ENCODE measurements at regions not wholly inside any gene's neighbourhood (a gene's known extent, or its start where the extent isn't known, plus 50 kb on each side); places are given as distances from the start of the nearest gene placed in this dataset.

DNA sequence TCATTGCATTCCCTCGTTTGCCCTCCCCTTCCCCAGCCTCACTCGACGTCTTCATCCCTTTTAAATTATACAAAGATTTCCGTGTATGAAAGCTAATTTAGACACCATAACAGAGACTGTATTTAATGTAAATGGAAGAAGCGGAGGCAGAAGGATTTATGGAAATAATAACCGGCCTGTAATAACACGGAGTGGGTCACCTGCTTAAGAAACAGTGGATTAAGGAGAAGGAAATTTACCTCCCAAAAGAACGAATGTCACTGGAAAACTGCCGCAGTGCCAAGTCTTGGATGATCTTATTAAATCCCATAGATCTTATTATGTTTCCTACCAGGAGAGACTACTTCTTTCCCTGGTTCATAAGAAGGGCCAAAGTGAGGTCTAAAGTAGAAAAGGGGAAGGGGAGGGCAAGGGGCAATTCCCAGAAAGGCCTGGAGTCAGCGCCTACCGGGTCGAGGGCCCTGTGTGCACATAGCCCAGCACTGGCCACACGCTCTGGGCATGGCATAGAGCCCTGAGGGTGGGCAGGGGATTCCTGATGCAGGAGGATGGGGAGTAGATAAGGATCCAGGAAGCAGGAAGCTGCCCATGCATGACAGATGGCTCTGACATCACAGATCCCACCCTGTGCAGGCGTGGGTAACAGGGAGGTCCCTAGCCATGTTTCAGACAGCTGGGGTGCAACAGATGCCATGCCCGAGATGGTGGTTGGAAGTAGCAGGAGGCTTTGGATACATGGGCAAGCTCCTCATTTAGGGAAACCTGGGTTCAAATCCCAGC, 56.2 kb upstream of the RPL38 start:
- TF ChIP-seq, protein P1, sequence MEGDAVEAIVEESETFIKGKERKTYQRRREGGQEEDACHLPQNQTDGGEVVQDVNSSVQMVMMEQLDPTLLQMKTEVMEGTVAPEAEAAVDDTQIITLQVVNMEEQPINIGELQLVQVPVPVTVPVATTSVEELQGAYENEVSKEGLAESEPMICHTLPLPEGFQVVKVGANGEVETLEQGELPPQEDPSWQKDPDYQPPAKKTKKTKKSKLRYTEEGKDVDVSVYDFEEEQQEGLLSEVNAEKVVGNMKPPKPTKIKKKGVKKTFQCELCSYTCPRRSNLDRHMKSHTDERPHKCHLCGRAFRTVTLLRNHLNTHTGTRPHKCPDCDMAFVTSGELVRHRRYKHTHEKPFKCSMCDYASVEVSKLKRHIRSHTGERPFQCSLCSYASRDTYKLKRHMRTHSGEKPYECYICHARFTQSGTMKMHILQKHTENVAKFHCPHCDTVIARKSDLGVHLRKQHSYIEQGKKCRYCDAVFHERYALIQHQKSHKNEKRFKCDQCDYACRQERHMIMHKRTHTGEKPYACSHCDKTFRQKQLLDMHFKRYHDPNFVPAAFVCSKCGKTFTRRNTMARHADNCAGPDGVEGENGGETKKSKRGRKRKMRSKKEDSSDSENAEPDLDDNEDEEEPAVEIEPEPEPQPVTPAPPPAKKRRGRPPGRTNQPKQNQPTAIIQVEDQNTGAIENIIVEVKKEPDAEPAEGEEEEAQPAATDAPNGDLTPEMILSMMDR (IDR thresholded peaks at IDR 0.05; ENCODE audit: low read depth, low read length): no peak
- TF ChIP-seq, protein P2, sequence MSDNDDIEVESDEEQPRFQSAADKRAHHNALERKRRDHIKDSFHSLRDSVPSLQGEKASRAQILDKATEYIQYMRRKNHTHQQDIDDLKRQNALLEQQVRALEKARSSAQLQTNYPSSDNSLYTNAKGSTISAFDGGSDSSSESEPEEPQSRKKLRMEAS (IDR thresholded peaks at IDR 0.05; ENCODE audit: low read depth, low read length): no peak
- no peak for TF ChIP-seq POLR2A (IDR thresholded peaks at IDR 0.05; ENCODE audit: extremely low read depth, insufficient read length)
